ENCODE measurements at regions not wholly inside any gene's neighbourhood (a gene's known extent, or its start where the extent isn't known, plus 50 kb on each side); places are given as distances from the start of the nearest gene placed in this dataset.

- TF ChIP-seq CTCF (conservative IDR thresholded peaks at IDR 0.05 in 1 of 2, IDR thresholded peaks at IDR 0.05 in 1 of 2; ENCODE audit: low read depth in 1 of 2, low read length in 2 of 2) (no peak), EZH2 (IDR thresholded peaks at IDR 0.05; ENCODE audit: low read length, missing control alignments) (no peak)
These were observed 1692.1 kb downstream of the PCDH19 start for GRCh38 chrX:98717970-98718369.
